ENCODE measurements at regions not wholly inside any gene's neighbourhood (a gene's known extent, or its start where the extent isn't known, plus 50 kb on each side); places are given as distances from the start of the nearest gene placed in this dataset.

DNA sequence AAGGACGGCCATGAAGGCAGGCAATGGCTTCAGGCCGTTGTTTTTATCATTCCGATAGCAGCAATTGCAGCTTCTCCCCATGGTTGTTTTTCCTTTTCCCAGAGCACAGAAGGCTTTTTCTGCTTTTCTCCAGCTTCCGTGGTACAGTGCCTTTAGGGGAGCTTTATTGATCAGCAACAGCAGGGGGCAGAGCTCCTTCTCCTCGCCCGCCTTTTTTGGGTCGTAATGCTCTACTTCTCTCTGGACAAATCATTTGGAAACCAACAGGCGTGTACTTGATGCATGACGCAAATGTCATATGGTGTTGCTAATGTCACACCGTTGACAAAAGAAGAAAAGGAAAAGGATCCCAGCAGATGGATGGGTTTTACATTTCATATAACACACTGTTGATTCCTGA is 79.7 kb upstream of the SNRK start:
- no peak for DNase-seq

DNA sequence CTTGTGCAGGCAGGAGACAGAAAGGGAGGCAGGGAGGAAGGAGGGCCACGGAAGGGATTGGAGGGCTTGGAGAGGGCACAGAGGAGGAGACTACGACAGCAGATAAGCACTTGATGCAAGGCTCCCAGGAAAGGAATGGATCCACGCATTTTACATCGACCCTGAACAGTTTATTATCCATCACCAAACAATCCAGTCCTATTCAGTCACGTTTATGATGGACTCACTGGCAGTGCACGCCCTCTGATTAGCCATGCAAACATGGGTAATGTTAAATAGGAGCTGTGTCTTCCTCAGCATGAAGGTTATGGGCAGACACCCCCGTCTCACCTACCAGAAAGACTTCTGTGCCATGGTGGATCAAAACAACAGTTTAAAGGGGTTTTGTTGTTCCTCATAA is 80.2 kb upstream of the SNRK start:
- DNase-seq = no peak

DNA sequence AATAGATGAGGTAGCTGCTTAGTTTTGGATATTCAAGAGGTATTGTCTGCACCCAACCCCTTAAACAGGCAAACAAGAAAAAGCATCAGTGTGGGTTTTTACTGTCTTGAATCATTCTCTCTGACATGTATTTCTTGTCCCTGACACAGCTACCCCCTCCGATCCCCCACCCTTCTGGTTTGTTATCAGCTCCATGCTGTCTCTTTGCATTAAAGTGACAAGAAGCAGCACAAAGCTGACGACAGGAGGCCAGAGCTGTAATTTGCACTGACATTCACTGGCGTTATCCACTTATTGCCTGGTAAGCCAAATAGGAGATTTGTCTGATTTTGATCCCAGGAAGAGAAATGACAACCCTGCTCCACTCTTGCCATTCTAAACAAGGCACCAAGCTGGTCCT is 83.3 kb upstream of the SNRK start:
- DNase-seq = no peak

DNA sequence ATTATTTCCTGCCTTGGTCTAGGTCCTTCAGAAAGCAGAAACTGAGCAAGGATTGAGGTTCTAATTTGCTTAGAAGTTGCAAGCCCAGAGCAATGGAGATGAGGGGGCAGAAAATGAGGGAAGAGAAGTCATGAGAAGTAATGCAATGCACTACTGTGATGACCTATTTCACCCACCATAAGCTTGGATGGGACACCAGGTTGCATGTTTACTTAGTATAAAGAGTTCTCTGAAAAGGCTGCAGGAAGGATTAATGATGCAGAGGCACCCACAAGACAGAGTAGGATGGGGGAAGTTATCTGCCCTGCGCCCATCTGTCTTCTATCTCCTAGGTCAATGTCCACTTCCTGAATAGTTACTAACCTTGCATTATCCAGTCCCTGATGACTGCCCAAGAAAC is 84.8 kb upstream of the SNRK start:
- DNase-seq = peak in 1 of 2 donors; percentile 34

DNA sequence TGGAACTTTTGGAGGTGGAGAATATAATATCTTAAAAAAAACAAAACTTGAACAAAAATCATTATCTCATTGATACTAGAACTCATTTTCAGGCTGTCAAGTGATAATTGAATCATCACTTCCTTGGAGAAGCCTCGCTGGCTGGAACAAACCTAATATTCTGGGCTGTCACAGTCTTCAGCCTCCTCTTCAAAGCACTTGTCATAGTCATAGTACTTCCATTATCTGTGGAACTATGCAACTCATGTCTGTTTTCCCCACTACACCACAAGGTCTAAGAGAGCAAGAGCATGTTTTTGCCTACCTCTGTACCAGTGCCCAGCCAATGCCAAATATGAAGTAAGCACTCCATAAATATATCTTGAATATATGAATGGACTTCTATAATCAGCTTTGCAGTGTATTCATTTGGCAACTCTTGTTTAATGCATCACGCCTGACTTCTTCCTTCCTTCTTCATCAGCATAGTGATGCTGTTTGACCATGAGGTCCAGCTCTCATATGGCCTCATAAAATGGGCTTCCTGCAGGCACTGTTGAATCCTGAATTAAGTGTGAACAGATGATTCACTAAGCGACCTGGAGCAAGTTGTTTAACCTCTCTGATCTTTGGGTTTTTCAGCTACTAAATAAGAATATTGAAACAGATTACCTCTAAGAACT is 86.6 kb upstream of the SNRK start:
- DNase-seq = peak in 1 of 2 donors; percentile 30

DNA sequence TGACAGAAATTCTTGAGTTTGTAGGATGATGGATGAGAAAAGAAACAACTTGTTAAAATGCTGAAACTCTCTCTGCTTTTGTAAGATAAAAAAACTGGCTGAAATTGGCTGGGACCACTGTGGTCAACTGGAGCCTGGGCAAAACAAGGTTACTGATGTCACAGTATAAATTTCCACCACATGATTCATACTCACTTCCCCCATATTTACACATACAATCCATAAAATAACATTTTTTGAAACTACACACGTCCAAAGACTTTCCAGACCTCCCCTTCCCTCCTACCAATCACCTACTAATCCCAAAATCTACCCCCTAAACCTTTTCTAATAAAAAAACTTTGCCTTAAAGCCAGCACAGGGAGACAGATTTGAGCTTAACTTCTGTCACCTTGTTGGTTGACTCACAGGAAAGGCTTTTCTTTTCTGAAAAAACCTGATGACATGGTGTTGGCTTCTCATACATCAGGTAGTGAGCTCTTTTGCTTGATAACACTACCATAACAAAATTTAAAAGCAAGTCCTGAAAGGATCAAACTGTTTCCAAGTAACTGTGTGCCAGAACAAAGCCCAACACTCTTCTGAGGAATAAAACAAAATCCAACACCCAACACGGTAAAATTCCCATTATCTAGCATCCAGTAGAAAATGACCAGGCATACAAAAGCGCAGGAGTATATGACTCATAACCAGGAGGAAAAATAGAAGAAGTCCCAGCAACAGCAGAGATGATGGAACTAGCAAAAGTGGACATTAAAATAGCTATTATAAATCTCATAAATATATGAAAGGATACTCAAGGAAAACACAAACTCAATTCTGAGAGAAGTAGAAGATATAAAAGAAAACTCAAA is 87.3 kb upstream of the SNRK start:
- no peak for DNase-seq

DNA sequence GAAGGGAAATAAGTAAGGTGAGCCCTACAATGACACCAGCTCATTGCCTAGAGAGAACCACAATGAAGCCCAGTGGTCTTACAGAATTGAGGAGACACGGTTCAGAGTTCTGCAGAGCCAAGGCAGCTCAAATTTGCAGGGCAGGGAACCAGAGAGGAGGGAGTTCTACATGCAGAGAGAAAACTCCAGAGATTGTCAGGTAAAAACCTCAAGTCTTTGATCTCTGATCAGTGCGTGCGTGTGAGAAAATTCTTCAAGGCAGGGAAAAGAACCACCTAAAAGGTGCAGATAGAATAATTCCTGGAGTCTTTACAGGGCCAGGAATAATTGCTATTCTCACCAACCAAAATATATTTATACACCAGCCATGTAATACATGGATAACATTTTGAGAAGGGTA is 88.0 kb upstream of the SNRK start:
- no peak for DNase-seq

DNA sequence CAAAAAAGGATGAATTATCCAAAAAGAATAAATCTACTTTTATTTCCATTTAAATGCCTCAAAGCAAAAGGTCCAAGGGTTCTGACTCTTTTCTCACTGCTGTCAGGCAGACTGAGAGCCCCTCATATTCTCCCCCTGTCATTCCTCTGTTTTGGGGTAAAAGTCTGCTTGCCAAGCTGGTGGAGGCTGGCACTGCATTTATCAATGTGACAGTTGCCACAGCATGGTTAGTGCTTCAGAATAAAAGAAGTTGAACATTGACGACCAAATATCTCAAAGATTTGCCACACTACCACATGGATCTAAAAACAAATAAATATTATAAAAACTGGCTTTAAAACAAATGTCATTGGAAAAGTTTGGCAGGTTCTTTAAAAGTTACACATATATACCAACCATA is 89.2 kb upstream of the SNRK start:
- no peak for DNase-seq

DNA sequence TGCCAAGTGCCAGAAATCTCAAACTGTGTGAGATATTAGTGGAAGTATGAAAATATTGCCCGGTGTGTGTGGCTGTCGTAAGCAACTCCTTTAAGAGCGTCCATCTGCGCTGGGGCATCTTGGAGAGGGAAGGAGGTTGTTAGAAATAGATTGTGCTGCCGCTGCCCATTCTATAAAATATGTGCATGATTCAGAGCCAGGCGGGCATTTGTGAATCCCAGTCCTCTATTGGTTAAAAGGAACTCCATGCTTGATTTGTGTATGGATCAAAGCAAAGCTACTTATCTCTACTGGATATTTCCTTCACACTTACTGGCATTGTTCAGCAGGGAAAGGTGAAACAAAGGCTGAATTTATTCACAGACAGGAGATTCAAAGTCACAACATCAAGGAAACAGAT is 89.6 kb upstream of the SNRK start:
- DNase-seq = no peak

DNA sequence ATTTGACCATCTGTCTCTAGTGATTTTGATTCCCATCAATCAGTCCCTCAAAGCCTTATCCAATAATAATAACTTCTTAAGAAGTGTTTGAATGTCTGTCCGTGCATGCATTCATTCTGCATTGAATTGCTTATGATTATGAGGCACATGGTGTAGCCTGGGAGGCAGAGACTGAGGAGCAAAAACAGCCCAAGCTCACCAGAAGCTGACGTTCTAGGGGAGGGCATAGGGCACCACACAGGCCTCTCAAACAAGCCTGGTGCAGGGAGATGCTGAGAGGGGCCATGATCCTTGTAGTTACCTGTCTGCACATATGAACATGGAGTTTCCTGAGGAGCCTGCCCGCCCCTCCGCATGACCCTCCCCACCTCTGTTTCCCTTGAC is 89.2 kb upstream of the POMGNT2 start:
- no peak for DNase-seq

DNA sequence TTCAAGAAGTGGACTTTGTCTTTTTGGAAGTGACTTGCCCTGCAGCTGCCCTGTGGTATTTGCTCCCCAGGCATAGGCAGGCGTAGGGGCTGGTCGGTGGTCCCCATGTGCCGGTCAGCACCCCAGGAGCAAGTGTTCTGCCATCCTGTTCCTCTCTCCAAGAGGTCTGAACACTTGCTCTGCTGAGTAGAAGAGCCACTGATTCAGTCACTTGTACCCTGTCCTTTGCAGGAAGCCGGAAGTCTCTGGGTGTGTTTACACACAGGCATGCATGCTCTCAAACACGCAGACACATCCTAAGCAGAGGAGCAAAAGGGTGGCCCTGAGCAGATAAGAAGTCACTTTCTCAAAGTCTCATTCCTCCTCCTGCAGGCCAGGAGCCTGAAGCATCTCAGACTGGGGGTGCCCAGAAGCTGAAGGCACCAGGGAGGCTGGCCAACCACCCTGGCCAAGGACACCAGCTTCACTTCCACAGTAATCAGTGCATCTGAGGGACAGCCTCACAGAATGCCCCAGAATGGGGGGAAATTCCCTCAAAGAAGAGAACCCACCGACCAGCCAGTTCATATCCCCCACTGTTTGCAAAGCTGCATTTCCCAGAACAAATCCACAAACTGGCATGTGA is 88.7 kb upstream of the POMGNT2 start:
- DNase-seq = no peak

DNA sequence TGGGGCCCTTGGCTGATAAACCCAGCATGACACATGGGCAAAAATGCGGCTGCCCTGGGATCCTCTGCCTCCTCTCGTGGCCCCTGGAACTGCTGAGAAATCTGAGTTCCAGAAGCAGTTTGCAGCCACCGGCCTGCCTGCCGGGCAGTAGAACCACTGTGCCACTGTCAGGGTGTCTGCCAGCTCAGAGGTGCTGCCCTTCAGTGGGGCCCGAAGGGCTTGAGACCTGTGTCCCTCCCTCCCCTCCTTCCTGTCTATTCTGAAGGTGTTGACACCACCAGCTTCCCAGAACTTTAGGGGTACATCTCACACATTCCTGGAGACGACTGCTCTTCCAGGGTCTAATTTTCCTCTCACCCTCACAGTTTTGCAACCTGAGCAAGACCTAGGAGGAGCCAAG is 88.2 kb upstream of the POMGNT2 start:
- DNase-seq = no peak

DNA sequence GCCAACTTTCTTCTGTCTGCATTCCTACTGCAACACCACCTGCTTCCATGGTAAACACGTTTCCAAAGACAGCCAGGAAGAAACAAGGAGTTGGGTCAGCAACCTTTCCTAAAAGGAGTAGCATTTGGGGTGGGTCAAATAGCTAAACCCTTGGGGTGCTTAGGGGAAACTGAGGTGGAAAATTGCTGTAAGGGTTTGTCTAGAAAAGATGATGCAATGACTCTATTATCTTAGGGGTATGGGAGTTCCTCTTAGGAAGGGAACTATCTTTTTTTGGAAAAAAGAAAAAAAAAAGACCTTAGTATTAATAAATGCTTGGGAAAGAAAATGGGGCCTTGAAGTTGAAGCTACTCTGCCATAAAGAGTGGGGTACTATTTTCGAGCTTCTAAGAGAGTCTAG is 86.1 kb upstream of the POMGNT2 start:
- DNase-seq = no peak

DNA sequence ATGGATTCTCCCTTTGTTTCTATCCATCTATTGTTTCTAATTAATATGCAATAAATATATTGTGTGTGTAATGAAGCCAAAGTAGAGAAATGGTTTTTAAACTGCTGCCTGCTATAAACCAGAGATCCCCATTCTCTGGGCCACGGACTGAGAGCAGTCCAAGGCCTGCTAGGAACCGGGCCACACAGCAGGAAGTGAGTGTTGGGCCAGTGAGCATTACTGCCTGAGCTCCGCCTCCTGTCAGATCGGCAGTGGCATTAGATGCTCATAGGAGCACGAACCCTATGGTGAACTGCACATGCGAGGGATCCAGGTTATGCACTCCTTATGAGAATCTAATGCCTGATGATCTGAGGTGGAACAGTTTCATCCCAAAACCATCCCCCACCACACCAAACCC is 85.2 kb upstream of the POMGNT2 start:
- DNase-seq = no peak

DNA sequence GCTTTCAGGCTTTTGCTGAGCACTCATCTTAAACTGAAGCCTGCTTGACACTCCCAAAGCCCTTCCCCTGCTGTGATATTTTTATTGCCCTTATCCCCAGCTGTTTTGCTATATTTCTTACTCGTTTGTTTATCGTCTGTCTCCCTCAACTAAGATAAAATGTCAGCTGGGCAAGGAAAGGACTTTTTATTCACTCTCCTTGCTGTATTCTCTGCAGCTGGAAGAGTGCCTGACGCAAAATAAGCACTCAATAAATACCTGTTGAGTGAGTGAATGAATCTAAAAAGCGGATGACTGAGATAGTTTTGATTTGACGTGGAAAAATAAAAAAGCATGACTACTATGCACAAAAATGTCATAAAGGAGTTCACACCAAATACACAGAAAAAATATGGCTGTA is 84.8 kb upstream of the POMGNT2 start:
- DNase-seq = no peak

DNA sequence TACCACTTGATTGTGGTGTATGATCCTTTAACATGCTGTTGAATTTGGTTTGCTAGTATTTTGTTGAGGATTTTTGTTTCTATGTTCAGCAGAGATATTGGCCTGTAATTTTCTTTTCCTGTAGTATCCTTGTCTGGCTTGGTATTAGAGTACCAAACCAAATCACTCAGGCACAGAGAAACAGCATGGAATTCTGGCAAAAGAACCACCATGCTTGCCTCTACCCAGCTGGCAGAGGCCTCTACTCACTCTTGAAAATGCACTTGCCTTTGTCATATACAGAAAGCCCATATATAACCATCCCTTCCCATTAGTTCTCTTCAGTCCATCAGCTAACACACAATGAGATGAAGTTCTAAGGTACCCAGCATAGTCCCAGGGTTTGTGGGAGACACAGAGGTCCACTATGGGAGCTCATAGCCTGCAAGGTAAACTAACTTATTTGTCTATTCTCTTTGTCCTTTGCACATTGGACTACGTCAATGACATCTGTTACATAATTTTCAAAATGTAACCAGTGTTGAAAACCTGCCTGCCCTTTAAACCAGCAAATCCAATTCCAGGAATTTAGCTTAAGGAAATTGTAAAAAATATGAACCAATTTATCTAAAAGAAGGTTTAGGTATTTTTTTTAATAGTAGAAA is 82.1 kb upstream of the POMGNT2 start:
- DNase-seq = no peak

DNA sequence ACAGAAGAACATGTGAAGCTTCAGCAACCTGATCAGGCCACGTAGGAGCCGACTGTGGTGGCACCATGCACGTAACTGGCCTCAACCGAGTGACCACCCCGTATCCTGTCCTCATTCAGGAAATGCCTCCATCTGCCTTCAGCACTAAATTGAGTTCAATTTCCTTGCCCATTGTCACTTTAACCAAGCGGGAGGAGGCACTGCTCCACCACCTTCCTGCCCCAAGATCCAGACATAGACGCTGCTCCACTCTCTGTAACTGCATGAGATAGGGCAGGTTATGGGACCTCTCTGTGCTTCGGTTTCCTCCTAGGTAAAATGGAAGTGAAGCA is 80.1 kb upstream of the POMGNT2 start:
- DNase-seq = no peak

DNA sequence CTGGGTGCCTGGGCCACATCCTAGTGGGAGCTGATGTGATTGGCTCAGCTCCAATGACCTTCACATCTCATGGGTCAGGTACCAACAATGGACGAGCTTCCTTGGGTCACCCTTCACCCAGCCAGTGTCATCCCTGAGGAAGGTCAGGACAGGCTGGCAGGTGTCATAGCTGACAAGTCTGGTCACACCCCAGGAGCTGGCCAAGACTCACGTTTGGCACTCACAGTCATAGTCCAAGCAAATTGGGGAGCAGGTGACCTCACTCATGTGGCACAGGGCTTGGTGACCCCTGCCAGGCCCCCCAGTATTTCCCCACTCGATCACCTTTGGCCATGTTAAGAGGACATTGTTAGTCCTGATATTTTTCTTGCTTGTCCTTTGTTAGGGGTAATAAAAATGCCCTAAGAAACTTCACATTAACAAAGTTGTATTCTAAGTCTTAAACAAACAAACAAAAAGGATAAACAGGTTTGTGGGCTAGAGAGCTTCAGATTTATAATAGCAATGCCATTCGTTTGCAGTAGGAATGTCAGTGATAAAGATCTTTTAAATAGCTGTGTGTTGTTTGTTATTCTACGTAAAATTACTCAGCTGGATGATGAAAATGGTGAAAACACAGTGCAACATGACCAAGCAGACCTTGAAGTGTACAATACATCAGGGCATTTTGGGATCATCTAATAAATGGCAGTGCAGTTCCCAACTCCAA is 79.5 kb upstream of the POMGNT2 start:
- no peak for DNase-seq

DNA sequence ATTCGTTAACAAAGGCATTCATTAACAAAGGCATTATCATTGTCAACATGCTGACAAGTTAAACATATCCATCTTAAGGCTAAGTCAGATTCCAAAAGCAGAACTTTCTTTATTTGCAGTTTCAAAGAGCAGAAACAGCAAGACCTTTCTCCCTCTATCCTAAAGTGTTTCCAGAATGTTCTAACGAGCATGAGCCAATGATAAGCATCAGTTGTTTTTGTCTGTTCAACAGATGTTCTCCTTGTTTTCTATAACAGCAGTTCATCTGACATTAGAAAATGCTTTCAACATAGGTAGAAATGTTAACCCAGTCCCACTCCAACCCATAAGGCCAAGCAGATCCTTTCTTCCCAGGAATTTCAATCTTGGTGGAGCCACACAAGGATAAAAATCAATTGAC is 77.6 kb upstream of the POMGNT2 start:
- no peak for DNase-seq

DNA sequence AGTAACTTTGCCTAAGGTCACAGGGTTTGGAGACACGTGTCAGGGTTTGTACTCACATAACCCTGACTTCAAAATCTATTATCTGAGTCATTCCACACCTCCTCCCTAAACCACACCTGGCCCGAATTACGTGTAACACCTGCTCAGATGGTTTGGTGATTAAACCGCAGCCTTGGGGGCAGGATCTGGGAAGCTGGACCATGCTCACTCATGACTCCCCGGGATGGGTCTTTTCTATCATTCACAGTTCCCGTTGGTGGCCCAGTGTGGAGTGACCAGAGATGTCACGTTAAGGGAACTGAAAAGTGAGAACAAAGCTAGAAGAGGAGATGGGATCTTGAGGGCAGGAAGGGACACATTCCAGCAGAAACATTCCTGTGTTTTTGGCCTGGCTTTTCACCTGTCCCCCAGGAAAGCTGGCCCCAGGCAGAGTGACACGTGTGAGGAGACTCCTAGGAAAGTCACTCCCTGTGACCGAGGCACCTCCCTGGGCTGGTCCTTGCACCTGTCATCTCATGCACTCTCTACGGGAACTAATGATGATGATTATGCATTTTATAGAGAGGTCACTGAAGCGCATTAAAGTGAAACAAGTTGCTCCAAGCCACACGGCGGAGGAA is 75.4 kb upstream of the POMGNT2 start:
- peak in 1 of 2 donors; percentile 6 for DNase-seq

DNA sequence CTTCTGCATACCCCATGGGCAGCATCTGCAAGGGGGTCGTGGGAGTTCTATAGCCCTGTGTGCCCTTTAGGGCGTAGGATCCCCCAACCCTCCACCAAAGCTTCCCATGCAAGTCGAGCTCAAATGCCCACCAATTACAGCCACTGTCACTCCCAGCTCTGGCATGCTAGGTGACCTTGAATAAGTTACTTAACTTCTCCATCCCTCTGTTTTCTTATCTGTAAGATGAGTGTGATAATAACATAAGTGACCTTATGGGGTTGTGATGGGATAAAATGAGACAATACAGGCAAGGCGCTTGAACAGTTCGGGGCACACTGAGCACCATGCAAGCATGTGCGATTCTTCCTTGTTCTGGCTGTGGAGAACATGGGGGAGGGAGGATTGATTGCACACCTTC is 74.8 kb upstream of the POMGNT2 start:
- DNase-seq = no peak

DNA sequence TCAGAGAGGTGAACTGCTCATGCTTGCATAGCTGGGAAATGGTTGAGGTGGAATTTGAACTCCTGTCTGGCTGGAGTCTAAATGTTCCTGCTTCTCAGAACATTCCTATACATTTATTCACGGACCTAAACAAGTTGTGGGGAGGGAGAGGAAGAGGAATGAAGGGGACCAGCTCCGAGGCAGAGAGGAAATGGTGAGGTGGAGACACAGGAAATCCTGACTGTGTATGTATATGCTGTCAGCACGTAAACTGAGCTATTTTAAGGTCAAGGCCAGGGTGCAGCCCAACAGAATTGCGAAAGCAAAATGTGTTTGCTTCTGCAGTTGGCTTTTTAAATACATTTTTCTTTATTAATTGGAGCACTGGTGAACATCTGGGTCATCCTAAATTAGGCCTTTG is 74.1 kb upstream of the POMGNT2 start:
- DNase-seq = peak in 1 of 2 donors; percentile 8

DNA sequence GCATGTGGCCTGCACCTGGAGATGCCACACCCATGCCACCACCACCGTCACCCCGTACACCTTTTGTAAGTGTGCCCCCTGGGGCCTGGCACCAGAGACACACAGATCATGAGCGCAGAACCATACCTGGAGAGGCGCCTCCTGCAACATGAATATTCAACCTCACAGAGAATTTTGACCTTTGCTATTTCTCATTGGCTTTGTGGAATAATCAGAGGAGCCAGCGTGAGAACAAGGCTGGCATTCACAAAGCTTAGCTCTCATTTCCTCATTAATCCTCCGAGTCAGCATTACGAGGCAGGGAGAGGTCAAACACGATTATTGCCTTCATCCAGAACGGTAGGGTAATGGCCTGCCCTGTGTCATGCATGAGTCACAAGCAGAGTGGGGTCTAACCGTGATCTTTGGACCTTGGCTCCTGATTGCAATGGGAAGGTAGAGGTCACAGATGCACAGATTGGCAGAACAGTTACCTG is 73.0 kb upstream of the POMGNT2 start:
- peak; percentile 35 to 39 for DNase-seq
